ENCODE measurements at regions not wholly inside any gene's neighbourhood (a gene's known extent, or its start where the extent isn't known, plus 50 kb on each side); places are given as distances from the start of the nearest gene placed in this dataset.

GRCh38 chr6:11475016-11475415 lies 62.5 kb upstream of the TMEM170B start (continued):
- TF ChIP-seq REST (IDR thresholded peaks at IDR 0.05; ENCODE audit: low read depth, low read length) = no peak

GRCh38 chr6:11473008-11473740 lies 64.4 kb upstream of the TMEM170B start:
- ChIA-PET CTCF (interaction anchor here (0.6 to 1.4 kb wide), 2 partner anchors 23 to 102 kb away, joined by 4 to 6 read pairs; no protein-coding TSS in a partner anchor), POLR2A (interaction anchor here (0.7 to 1.1 kb wide), 4 partner anchors 12 to 93 kb away, joined by 3 read pairs; no protein-coding TSS in a partner anchor), SMC1A (ENCODE audit: uncharacterized antibody, unreplicated experiment) (interaction anchor here (0.7 to 3.8 kb wide), 5 partner anchors 9 to 22 kb away, joined by 3 to 26 read pairs (median 3); no protein-coding TSS in a partner anchor), RAD21 (ENCODE audit: unreplicated experiment) (no interaction called here)
- FAIRE-seq (no peak), ATAC-seq (no peak), DNase-seq (ENCODE audit: low read depth, low spot score) (no peak)
- Histone ChIP-seq H3K9me3 (replicated peaks; ENCODE audit: control insufficient read depth, insufficient read depth, low read length) (peaks cover 3% of the 10 kb centered on the region; the same call in 2 of the 3 replicates), H4K20me1 (ENCODE audit: control insufficient read depth, insufficient read depth) (no peaks in the 10 kb centered on the region), H3K27me3 (replicated peaks in 1 of 2; ENCODE audit: control insufficient read depth in 2 of 2, insufficient read depth in 2 of 2, low read length in 1 of 2) (no peaks in the 10 kb centered on the region), H3K4me2 (ENCODE audit: control insufficient read depth, insufficient read depth) (no peak overlapping the region), H3K36me3 (ENCODE audit: control insufficient read depth in 2 of 2, insufficient read depth in 2 of 2, low read length in 1 of 2) (no peaks in the 10 kb centered on the region), H3K4me3 (no peak overlapping the region), H3K4me1 (ENCODE audit: control insufficient read depth, insufficient read depth, low read length) (peaks cover 17% of the 10 kb centered on the region), H3K79me2 (ENCODE audit: control insufficient read depth, insufficient read depth, low read length) (no peaks in the 10 kb centered on the region), H3K9ac (ENCODE audit: control insufficient read depth, insufficient read depth, low read length) (no peak overlapping the region), H2AFZ (ENCODE audit: control insufficient read depth, low read depth, low read length) (no peak overlapping the region; the same call in 1 of the 2 replicates), H3K27ac (ENCODE audit: control insufficient read depth, insufficient read depth) (no peak overlapping the region)
- in situ Hi-C loops (cut with MboI) = no loop called here
- TF ChIP-seq SUZ12 (IDR thresholded peaks at IDR 0.05; ENCODE audit: unreplicated experiment) (no peak), RAD51 (IDR thresholded peaks at IDR 0.05) (no peak), E2F4 (IDR thresholded peaks at IDR 0.05; ENCODE audit: low read depth, low read length) (no peak), BMI1 (IDR thresholded peaks at IDR 0.05; ENCODE audit: borderline replicate concordance) (no peak), BRCA1 (IDR thresholded peaks at IDR 0.05; ENCODE audit: low read depth, low read length) (no peak), HCFC1 (IDR thresholded peaks at IDR 0.05; ENCODE audit: low read length) (no peak)
- no TSS peak for BruUV-seq (replicated peaks)
- 48% methylated on average over 16 of the region's 16 CpGs for WGBS (ENCODE audit: insufficient coverage, insufficient replicate concordance, low lambda C conversion rate, missing lambda C conversion rate)
- intact Hi-C loops (cut with micrococcal nuclease; ENCODE audit: unreplicated experiment) = no loop called here

Data from GM12878 (cell line).